ENCODE measurements at regions not wholly inside any gene's neighbourhood (a gene's known extent, or its start where the extent isn't known, plus 50 kb on each side); places are given as distances from the start of the nearest gene placed in this dataset.

- no peaks in the 10 kb centered on the region for H3K36me3 ChIP-seq (ENCODE audit: control insufficient read depth in 2 of 3, insufficient read depth in 3 of 3, low read length in 3 of 3)
- FAIRE-seq (no peak), DNase-seq (no peak)
- H3K4me1 ChIP-seq (ENCODE audit: control insufficient read depth in 2 of 3, insufficient read depth in 2 of 3, low read depth in 1 of 3, low read length in 3 of 3) = no peaks in the 10 kb centered on the region
- TF ChIP-seq CTCF (IDR thresholded peaks at IDR 0.05; ENCODE audit: borderline replicate concordance, extremely low read depth, insufficient read depth) = no peak
- H3K4me3 ChIP-seq (ENCODE audit: low read length in 3 of 3) = no peak overlapping the region
- intact Hi-C loops (cut with DNase I) = no loop called here
- H3K27me3 ChIP-seq (ENCODE audit: control insufficient read depth, insufficient read depth, low read length) = peaks cover 4% of the 10 kb centered on the region
- no peaks in the 10 kb centered on the region for H3K9me3 ChIP-seq (ENCODE audit: control insufficient read depth in 2 of 3, insufficient read depth in 1 of 3, low read length in 3 of 3)
- H3K27ac ChIP-seq (ENCODE audit: low read depth in 2 of 2, low read length in 2 of 2) = no peak overlapping the region
- no peak overlapping the region for H3K9ac ChIP-seq (ENCODE audit: low read length in 3 of 3)
Measured at GRCh38 chr9:36744678-36745077, 172.0 kb downstream of the MELK start.

- TF ChIP-seq CTCF (IDR thresholded peaks at IDR 0.05; ENCODE audit: borderline replicate concordance, extremely low read depth, insufficient read depth) = no peak
- no peak overlapping the region for H3K9ac ChIP-seq (ENCODE audit: low read length in 3 of 3)
- intact Hi-C loops (cut with DNase I) = no loop called here
- H3K27ac ChIP-seq (ENCODE audit: low read depth in 2 of 2, low read length in 2 of 2) = no peak overlapping the region
- DNase-seq (no peak), FAIRE-seq (no peak)
- H3K4me3 ChIP-seq (ENCODE audit: low read length in 3 of 3) = no peak overlapping the region
- H3K27me3 ChIP-seq (ENCODE audit: control insufficient read depth, insufficient read depth, low read length) = no peaks in the 10 kb centered on the region
- no peaks in the 10 kb centered on the region for H3K36me3 ChIP-seq (ENCODE audit: control insufficient read depth in 2 of 3, insufficient read depth in 3 of 3, low read length in 3 of 3)
- no peaks in the 10 kb centered on the region for H3K4me1 ChIP-seq (ENCODE audit: control insufficient read depth in 2 of 3, insufficient read depth in 2 of 3, low read depth in 1 of 3, low read length in 3 of 3)
- no peaks in the 10 kb centered on the region for H3K9me3 ChIP-seq (ENCODE audit: control insufficient read depth in 2 of 3, insufficient read depth in 1 of 3, low read length in 3 of 3)
Measured at GRCh38 chr9:36745977-36746376, 173.3 kb downstream of the MELK start.

- Histone ChIP-seq H3K9ac (ENCODE audit: low read length in 3 of 3) (no peak overlapping the region), H3K4me1 (ENCODE audit: control insufficient read depth in 2 of 3, insufficient read depth in 2 of 3, low read depth in 1 of 3, low read length in 3 of 3) (no peaks in the 10 kb centered on the region), H3K27ac (ENCODE audit: low read depth in 2 of 2, low read length in 2 of 2) (no peak overlapping the region), H3K9me3 (ENCODE audit: control insufficient read depth in 2 of 3, insufficient read depth in 1 of 3, low read length in 3 of 3) (no peaks in the 10 kb centered on the region), H3K4me3 (ENCODE audit: low read length in 3 of 3) (no peak overlapping the region), H3K27me3 (ENCODE audit: control insufficient read depth, insufficient read depth, low read length) (no peaks in the 10 kb centered on the region), H3K36me3 (ENCODE audit: control insufficient read depth in 2 of 3, insufficient read depth in 3 of 3, low read length in 3 of 3) (no peaks in the 10 kb centered on the region)
- intact Hi-C loops (cut with DNase I) = no loop called here
- FAIRE-seq (no peak), DNase-seq (no peak)
- no peak for TF ChIP-seq CTCF (IDR thresholded peaks at IDR 0.05; ENCODE audit: borderline replicate concordance, extremely low read depth, insufficient read depth)
Measured at GRCh38 chr9:36746415-36746814, 173.7 kb downstream of the MELK start.

GRCh38 chr9:36748322-36748899, 175.7 kb downstream of the MELK start:
- Histone ChIP-seq H3K4me3 (ENCODE audit: low read length in 3 of 3) (no peak overlapping the region), H3K36me3 (ENCODE audit: control insufficient read depth in 2 of 3, insufficient read depth in 3 of 3, low read length in 3 of 3) (no peaks in the 10 kb centered on the region), H3K9me3 (ENCODE audit: control insufficient read depth in 2 of 3, insufficient read depth in 1 of 3, low read length in 3 of 3) (no peaks in the 10 kb centered on the region), H3K27ac (ENCODE audit: low read depth in 2 of 2, low read length in 2 of 2) (no peak overlapping the region), H3K9ac (ENCODE audit: low read length in 3 of 3) (no peak overlapping the region), H3K4me1 (ENCODE audit: control insufficient read depth in 2 of 3, insufficient read depth in 2 of 3, low read depth in 1 of 3, low read length in 3 of 3) (no peaks in the 10 kb centered on the region), H3K27me3 (ENCODE audit: control insufficient read depth, insufficient read depth, low read length) (no peaks in the 10 kb centered on the region)
- no peak for FAIRE-seq
- DNase-seq = peak in 4 of 5 donors; percentile 84 to 92 (median 91)
- no peak for TF ChIP-seq CTCF (IDR thresholded peaks at IDR 0.05; ENCODE audit: borderline replicate concordance, extremely low read depth, insufficient read depth)
- intact Hi-C loops (cut with DNase I) = no loop called here
